Suprapubic skin (tissue), 4 donors: ENCODE measurements at regions not wholly inside any gene's neighbourhood (a gene's known extent, or its start where the extent isn't known, plus 50 kb on each side); places are given as distances from the start of the nearest gene placed in this dataset.

Experiments
- DNase-seq, 2 donors: peaks; one replicate each; pipeline ENCODE4 v3.0.0-alpha.2; 2019; ENCODE audit warnings: low spot score in 2 of 2
- H3K27ac ChIP-seq: fragments of 200-600 bp; sonication (generic); one replicate; pipeline ENCODE4 v1.5.1; 2019
- H3K27me3 ChIP-seq: fragments of 200-600 bp; sonication (generic); one replicate; pipeline ENCODE4 v1.5.1; 2019
- H3K36me3 ChIP-seq: fragments of 200-600 bp; sonication (generic); one replicate; pipeline ENCODE4 v1.5.1; 2019
- H3K4me1 ChIP-seq: fragments of 200-600 bp; sonication (generic); one replicate; pipeline ENCODE4 v1.5.1; 2019
- H3K4me3 ChIP-seq: fragments of 200-600 bp; sonication (generic); one replicate; pipeline ENCODE4 v1.5.1; 2019; ENCODE audit warnings: mild to moderate bottlenecking
- H3K9me3 ChIP-seq: fragments of 200-600 bp; sonication (generic); one replicate; pipeline ENCODE4 v1.5.1; 2019
- CTCF ChIP-seq, 2 donors: fragments of 200-600 bp in 1 of 2; fragments of 450-650 bp in 1 of 2; sonication (generic) in 1 of 2; IDR thresholded peaks; one replicate each; pipeline ENCODE4 v1.5.1; 2016 to 2019; ENCODE audit warnings: antibody characterized with exemption in 2 of 2, mild to moderate bottlenecking in 1 of 2, moderate library complexity in 1 of 2
- EP300 ChIP-seq: sonication (generic); formaldehyde crosslinking; IDR thresholded peaks from one replicate; pipeline ENCODE4 v1.6.1; 2017; ENCODE audit warnings: antibody characterized with exemption
- POLR2A ChIP-seq, 2 donors: fragments of 450-650 bp; IDR thresholded peaks; one replicate each; pipeline ENCODE4 v1.6.1; 2017; ENCODE audit warnings: antibody characterized with exemption in 2 of 2, mild to moderate bottlenecking in 2 of 2, moderate library complexity in 2 of 2
- POLR2AphosphoS5 ChIP-seq, 3 donors: sonication (generic); formaldehyde crosslinking; IDR thresholded peaks; one replicate each; pipeline ENCODE4 v1.6.1; 2017; ENCODE audit warnings: antibody characterized with exemption in 3 of 3
- WGBS: methylation state at CpG from one replicate; pipeline ENCODE4 v1.1.5; 2018; 5-methylcytosine and 5-hydroxymethylcytosine counted together

GRCh38 chr7:46198701-46199100, 277.6 kb upstream of the IGFBP3 start:
- Histone ChIP-seq H3K27me3 (no peaks in the 10 kb centered on the region), H3K27ac (no peak overlapping the region), H3K36me3 (no peaks in the 10 kb centered on the region), H3K4me3 (no peak overlapping the region), H3K9me3 (no peaks in the 10 kb centered on the region), H3K4me1 (peaks cover 7% of the 10 kb centered on the region)
- 88% methylated on average over 1 of the region's 1 CpG for WGBS
- no peak for TF ChIP-seq CTCF (IDR thresholded peaks at IDR 0.05)
- TF ChIP-seq EP300, result no peak
- no peak for TF ChIP-seq POLR2AphosphoS5 (IDR thresholded peaks at IDR 0.05)
- no peak for TF ChIP-seq POLR2A (IDR thresholded peaks at IDR 0.05)
- DNase-seq, result no peak

- 93% methylated on average over 7 of the region's 7 CpGs for WGBS
- no peak for DNase-seq
- Histone ChIP-seq H3K27ac (no peak overlapping the region), H3K9me3 (no peaks in the 10 kb centered on the region), H3K4me1 (peaks cover 4% of the 10 kb centered on the region), H3K27me3 (no peaks in the 10 kb centered on the region), H3K36me3 (no peaks in the 10 kb centered on the region), H3K4me3 (no peak overlapping the region)
- TF ChIP-seq CTCF (IDR thresholded peaks at IDR 0.05) (no peak), POLR2AphosphoS5 (IDR thresholded peaks at IDR 0.05) (no peak), POLR2A (IDR thresholded peaks at IDR 0.05) (no peak), EP300 (no peak)
Observed at GRCh38 chr7:46197785-46198540, 276.9 kb upstream of the IGFBP3 start.

- Histone ChIP-seq H3K4me1 (no peaks in the 10 kb centered on the region), H3K27ac (no peak overlapping the region), H3K4me3 (no peak overlapping the region), H3K27me3 (no peaks in the 10 kb centered on the region), H3K36me3 (no peaks in the 10 kb centered on the region), H3K9me3 (no peaks in the 10 kb centered on the region)
- no peak for DNase-seq
- WGBS, result 62% methylated on average over 3 of the region's 3 CpGs
- TF ChIP-seq POLR2A (IDR thresholded peaks at IDR 0.05) (no peak), EP300 (no peak), CTCF (IDR thresholded peaks at IDR 0.05) (no peak), POLR2AphosphoS5 (IDR thresholded peaks at IDR 0.05) (no peak)
Observed at GRCh38 chr7:46195934-46196333, 274.9 kb upstream of the IGFBP3 start.

- H3K27ac ChIP-seq, result no peak overlapping the region
- DNase-seq, result no peak
- TF ChIP-seq CTCF (IDR thresholded peaks at IDR 0.05) (no peak), POLR2AphosphoS5 (IDR thresholded peaks at IDR 0.05) (no peak), POLR2A (IDR thresholded peaks at IDR 0.05) (no peak), EP300 (no peak)
- H3K27me3 ChIP-seq, result no peaks in the 10 kb centered on the region
- H3K9me3 ChIP-seq, result no peaks in the 10 kb centered on the region
- H3K4me1 ChIP-seq, result no peaks in the 10 kb centered on the region
- no peaks in the 10 kb centered on the region for H3K36me3 ChIP-seq
- WGBS, result 79% methylated on average over 3 of the region's 3 CpGs
- no peak overlapping the region for H3K4me3 ChIP-seq
Observed at GRCh38 chr7:46192271-46192670, 271.2 kb upstream of the IGFBP3 start.

- no peak overlapping the region for H3K4me3 ChIP-seq
- H3K36me3 ChIP-seq, result no peaks in the 10 kb centered on the region
- DNase-seq, result no peak
- no peaks in the 10 kb centered on the region for H3K9me3 ChIP-seq
- H3K27me3 ChIP-seq, result no peaks in the 10 kb centered on the region
- WGBS, result 86% methylated on average over 4 of the region's 4 CpGs
- H3K4me1 ChIP-seq, result no peaks in the 10 kb centered on the region
- no peak for TF ChIP-seq POLR2A (IDR thresholded peaks at IDR 0.05)
- TF ChIP-seq CTCF (IDR thresholded peaks at IDR 0.05), result no peak
- no peak for TF ChIP-seq EP300
- TF ChIP-seq POLR2AphosphoS5 (IDR thresholded peaks at IDR 0.05), result no peak
- H3K27ac ChIP-seq, result no peak overlapping the region
Observed at GRCh38 chr7:46191776-46192175, 270.7 kb upstream of the IGFBP3 start.
